LNCAP (cell line): ENCODE measurements at regions not wholly inside any gene's neighbourhood (a gene's known extent, or its start where the extent isn't known, plus 50 kb on each side); places are given as distances from the start of the nearest gene placed in this dataset.

ENCODE experiments used
- TF ChIP-seq, protein P1 (sequence below): fragments of 450-650 bp; IDR thresholded peaks from 2 replicates; pipeline ENCODE4 v1.5.1; 2017; ENCODE audit warnings: mild to moderate bottlenecking

DNA sequence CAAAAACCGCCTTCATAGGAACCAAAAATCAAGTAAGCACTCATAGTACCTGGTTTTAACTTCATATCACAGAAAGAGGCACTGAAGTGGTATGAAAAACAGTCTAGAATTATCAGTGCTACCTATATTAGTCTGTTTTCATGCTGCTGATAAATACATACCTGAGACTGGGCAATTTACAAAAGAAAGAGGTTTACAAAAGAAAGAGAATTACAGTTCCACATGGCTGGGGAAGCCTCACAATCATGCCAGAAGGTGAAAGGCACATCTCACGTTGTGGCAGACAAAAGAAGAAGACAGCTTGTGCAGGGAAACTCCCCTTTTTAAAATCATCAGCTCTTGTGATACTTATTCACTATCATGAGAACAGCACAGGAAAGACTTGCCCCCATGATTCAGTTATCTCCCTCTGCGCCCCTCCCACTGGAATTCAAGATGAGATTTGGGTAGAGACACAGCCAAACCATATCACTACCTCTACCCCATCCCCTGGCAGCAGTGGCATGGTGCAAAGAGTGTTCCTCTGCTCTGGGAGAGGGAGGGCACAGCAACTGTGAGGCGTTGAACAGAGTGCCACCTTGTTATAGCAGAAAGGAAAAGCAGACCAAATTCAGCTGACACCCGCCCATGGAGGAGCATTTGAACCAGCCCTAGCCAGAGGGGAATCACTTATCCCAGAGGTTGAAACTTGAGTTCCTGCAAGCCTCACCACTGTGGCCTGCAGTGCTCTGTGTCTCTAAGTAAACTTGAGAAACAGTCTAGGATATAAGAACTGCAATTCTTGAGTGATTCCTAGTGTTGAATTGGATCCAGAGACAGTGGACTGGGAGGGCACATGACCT, 61.9 kb upstream of the PTPRZ1 start:
- TF ChIP-seq, protein P1, sequence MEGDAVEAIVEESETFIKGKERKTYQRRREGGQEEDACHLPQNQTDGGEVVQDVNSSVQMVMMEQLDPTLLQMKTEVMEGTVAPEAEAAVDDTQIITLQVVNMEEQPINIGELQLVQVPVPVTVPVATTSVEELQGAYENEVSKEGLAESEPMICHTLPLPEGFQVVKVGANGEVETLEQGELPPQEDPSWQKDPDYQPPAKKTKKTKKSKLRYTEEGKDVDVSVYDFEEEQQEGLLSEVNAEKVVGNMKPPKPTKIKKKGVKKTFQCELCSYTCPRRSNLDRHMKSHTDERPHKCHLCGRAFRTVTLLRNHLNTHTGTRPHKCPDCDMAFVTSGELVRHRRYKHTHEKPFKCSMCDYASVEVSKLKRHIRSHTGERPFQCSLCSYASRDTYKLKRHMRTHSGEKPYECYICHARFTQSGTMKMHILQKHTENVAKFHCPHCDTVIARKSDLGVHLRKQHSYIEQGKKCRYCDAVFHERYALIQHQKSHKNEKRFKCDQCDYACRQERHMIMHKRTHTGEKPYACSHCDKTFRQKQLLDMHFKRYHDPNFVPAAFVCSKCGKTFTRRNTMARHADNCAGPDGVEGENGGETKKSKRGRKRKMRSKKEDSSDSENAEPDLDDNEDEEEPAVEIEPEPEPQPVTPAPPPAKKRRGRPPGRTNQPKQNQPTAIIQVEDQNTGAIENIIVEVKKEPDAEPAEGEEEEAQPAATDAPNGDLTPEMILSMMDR: no peak

DNA sequence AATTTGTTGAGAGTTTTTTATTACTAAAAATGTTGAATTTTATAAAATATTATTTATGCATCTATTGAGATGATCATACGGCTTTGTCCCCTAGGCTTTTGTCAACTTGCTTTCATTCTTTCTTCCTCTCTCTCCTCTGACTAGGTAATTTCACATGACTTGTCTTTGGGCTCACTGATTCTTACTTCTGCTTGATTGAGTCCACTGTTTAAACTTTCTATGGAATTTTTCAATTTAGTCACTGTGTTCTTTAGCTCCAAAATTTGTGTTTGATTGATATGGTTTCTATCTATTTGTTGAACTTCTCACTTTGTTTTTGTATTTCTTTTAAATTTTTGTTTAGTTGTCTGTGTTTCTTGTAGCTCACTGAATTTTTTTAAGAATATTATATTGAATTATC, 65.9 kb upstream of the PTPRZ1 start:
- TF ChIP-seq, protein P1: no peak

DNA sequence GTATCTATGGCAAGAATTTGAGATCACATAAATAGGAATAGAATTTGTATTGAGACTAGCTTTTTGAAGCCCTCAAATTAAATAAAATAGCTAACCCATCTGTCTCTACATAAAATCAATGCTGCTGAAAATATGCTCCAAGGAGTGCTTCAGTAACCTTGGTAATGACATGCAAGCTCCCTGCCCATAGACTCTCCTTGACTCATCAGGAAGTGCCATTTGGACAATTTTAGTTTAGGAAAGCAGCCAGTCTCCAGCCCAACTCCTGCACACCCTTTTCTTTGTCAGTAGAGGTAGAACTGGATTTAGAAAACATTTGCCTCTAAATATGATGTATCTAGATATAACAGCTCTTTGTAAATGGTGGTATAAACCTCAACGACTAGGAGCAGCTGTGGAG, 69.9 kb upstream of the PTPRZ1 start:
- TF ChIP-seq, protein P1: no peak

DNA sequence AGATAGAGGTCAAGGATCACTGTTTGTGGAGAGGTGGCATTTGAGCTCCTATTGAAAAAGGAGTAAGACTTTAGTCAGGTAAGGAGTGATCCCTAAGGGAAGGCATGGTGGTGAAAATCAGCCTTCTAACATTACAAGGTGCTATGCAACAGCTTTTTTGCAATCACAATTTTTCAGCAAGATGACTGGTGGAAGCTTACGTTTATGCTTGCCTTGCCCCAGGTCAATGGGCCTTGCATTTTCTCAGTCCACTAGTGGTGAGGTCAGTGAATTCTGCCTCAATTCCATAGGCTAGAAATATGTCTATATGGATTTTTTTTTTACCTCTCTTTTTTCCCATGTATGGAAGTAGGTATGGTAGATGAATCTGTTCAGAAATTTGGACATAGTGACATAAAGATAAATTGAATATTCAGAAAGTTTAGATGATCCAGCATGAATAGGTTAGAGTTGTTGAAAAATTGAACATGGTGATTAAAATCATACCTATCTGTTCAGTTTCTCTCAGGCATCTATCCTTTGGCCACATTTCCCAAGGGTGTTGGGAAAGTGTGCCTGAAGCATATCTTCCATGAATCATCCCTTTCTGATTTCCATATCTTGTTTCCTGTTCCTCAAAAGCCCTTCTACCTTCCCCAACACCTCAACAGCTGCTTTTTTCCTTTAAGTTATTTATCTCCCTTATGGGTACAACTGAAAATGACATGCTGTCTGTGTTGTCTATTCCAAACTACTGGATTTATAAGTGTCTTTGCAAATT, 71.9 kb upstream of the PTPRZ1 start:
- TF ChIP-seq, protein P1: no peak

DNA sequence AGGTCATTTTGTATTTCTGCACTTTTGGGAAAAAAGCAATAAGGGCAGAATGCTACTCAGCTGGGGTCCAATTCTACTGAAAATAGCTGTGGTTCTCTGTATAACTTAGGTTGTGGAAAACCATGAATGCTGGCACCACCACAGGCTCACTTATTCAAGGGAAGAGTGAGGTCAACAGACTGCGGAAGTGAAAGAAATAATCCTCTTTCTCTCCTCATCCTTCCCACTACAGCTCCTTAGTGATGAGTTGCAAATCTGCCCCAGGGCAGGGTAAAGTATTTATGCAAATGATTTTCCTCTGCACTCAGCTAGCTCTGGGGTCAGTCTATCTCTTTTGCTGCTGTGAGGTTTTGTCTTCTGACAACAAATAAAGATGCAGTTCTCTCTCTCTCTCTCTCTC, 74.1 kb upstream of the PTPRZ1 start:
- TF ChIP-seq, protein P1: no peak

DNA sequence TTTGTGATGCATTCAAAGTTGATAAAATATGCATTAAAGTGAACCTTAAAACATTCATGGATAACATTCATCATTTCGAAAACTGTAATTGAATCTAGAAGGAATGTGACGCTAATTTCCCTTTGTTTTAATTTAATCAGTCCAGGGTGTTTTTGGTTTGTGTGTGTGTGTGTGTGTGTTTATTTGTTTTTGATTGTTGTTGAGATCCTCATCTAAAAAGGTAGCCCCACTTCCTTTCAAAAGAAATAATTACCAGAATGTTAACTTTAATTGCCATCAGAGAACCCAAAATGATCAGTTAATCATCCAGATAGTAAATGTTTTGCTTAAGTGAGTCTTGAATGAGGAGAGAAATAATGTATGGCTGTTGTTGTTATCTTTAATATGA, 74.5 kb upstream of the PTPRZ1 start:
- TF ChIP-seq, protein P1: no peak

DNA sequence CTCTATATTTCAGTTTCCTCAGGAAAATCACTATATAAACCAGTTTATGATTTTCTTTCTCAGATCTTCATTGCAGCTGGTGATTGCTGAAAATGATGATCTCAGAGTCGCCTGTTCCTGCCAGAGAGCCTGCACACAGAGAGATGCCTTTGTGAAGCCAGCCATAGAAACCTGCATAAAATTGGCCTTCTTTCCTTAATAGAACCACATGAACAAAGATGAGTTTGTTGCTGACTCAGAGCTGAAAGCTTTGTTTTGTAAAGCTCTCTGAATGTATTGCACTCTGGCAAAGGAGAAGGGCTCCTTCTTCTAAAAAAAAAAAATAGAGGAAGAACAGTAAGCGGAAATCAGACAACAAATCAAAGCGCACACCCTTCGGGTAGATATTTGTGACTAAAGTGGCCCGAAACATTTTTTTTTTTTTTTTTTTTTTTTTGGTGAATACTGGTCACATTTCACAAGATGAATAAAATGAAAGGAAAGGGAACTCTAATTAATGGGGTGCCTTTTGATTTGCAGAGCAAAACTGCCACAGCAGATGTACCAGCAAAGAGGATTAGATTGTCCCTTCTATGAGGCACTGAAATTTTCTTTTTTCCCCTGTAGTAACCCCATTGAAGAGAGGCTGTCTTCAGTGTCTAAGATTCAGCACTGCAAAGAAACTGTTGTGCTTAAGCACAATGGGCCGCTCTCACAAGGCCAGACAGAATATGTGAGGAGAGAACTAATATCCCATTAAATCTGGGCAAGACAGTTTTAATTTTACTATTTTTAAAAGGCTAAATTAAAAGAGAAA, 75.1 kb upstream of the PTPRZ1 start:
- TF ChIP-seq, protein P1: no peak
